ENCODE measurements at regions not wholly inside any gene's neighbourhood (a gene's known extent, or its start where the extent isn't known, plus 50 kb on each side); places are given as distances from the start of the nearest gene placed in this dataset.
"Not testable (repeated sequence)": the region's sequence is repeated elsewhere in the genome, so short reads cannot be mapped to it uniquely, and the experiment has no call there.

- no peak for DNase-seq (ENCODE audit: low spot score)
- TF ChIP-seq CTCF (IDR thresholded peaks at IDR 0.05; ENCODE audit: extremely low read depth, insufficient read depth, missing control alignments), result no peak
- in situ Hi-C loops (cut with MboI; ENCODE audit: low pct_unique_long_range_greater_than_20kb, low sequenced_read_pairs, unreplicated experiment), result no loop called here
These were observed 596.4 kb upstream of the B3GAT1 start for GRCh38 chr11:135008412-135008811.

- no peak for TF ChIP-seq CTCF (IDR thresholded peaks at IDR 0.05; ENCODE audit: extremely low read depth, insufficient read depth, missing control alignments)
- DNase-seq (ENCODE audit: low spot score), result no peak
- in situ Hi-C loops (cut with MboI; ENCODE audit: low pct_unique_long_range_greater_than_20kb, low sequenced_read_pairs, unreplicated experiment), result no loop called here
These were observed 596.0 kb upstream of the B3GAT1 start for GRCh38 chr11:135008001-135008405.

- DNase-seq (ENCODE audit: low spot score), result no peak
- in situ Hi-C loops (cut with MboI; ENCODE audit: low pct_unique_long_range_greater_than_20kb, low sequenced_read_pairs, unreplicated experiment), result no loop called here
- no peak for TF ChIP-seq CTCF (IDR thresholded peaks at IDR 0.05; ENCODE audit: extremely low read depth, insufficient read depth, missing control alignments)
These were observed 594.8 kb upstream of the B3GAT1 start for GRCh38 chr11:135006800-135007199.

DNA sequence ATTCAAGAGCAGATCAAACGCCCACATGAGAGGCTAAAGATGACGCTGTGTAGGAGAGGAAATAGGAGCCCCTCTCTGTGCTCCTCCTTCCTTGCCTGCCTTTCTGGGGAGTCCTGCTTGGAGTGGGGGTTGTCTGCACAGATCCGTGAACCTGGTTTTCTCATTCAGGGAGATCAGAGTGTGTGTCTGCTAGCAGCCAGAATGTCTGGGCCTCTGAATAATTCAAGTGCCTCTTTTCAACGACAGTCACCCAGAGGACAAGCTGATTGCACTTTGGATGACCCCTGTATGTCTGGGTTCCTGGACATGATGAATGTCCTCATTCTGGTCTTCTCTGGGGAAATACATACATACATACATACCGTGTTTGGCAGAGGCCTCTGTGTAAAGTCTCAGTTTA, 592.5 kb upstream of the B3GAT1 start:
- TF ChIP-seq CTCF (IDR thresholded peaks at IDR 0.05; ENCODE audit: extremely low read depth, insufficient read depth, missing control alignments), result no peak
- in situ Hi-C loops (cut with MboI; ENCODE audit: low pct_unique_long_range_greater_than_20kb, low sequenced_read_pairs, unreplicated experiment), result no loop called here
- no peak for DNase-seq (ENCODE audit: low spot score)

DNA sequence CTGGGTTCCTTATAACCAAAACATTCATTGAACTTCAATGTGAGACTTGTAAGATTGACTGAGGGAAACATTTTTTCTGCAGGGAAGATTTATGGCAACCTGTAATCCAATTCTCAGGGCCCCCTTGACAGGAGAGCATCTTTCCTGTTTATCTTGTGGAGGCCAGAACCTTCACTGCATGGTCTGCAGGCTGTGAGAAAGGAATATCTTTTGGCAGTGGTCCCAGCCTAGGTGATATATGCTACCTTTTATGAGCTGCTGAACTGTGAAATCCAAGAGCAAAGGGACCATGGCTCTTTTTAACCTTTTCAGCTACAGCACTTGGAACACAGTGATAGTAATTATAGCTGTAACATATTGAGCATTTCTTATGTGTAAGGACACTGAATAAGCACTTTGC, 590.2 kb upstream of the B3GAT1 start:
- no peak for TF ChIP-seq CTCF (IDR thresholded peaks at IDR 0.05; ENCODE audit: extremely low read depth, insufficient read depth, missing control alignments)
- in situ Hi-C loops (cut with MboI; ENCODE audit: low pct_unique_long_range_greater_than_20kb, low sequenced_read_pairs, unreplicated experiment), result no loop called here
- DNase-seq (ENCODE audit: low spot score), result no peak

DNA sequence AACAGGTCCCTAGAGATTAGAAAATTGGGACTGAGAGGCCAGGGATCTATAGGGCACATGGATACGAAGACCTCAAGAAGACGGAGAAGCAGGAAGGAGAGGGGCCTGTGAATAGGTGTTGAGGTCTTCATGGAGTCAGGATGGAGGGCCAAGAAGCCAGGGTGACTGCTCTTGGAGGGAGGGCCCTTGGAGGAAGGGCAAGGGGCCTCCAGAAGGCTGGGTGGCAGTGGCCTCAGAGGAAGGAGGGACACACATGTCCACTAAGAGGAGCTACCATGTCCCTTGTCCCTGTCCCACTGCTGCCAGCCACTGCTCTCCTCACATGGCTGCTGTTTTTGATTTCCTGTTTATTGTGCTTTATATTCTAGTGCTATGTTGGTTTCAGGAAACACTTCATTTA, 589.5 kb upstream of the B3GAT1 start:
- in situ Hi-C loops (cut with MboI; ENCODE audit: low pct_unique_long_range_greater_than_20kb, low sequenced_read_pairs, unreplicated experiment), result no loop called here
- DNase-seq (ENCODE audit: low spot score), result no peak
- TF ChIP-seq CTCF (IDR thresholded peaks at IDR 0.05; ENCODE audit: extremely low read depth, insufficient read depth, missing control alignments), result no peak

GRCh38 chr11:135001065-135001464, 589.0 kb upstream of the B3GAT1 start:
- in situ Hi-C loops (cut with MboI; ENCODE audit: low pct_unique_long_range_greater_than_20kb, low sequenced_read_pairs, unreplicated experiment); DNase-seq (ENCODE audit: low spot score): not testable (repeated sequence)
